ENCODE measurements at regions not wholly inside any gene's neighbourhood (a gene's known extent, or its start where the extent isn't known, plus 50 kb on each side); places are given as distances from the start of the nearest gene placed in this dataset.

DNA sequence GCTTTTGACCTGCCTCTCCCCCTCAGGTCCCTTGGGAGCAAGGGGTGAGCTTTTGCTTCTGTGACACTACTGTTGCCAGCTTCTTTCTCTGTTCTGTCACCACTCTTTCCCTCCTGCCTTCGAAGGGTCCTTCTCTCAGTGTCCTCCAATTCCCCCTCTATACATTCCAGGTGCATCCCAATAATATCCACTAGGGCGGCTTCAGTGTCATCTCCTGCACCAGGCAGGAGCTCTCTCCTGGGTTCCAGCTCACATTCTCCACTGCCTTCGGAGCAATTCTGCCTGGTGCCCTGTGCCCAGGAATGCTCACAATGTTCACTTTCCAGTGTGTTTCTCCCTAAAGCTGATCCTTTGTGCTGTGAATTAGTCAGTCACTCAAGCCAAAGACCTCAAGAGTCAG, 83.9 kb upstream of the CXCL14 start:
- TF ChIP-seq, protein P1, sequence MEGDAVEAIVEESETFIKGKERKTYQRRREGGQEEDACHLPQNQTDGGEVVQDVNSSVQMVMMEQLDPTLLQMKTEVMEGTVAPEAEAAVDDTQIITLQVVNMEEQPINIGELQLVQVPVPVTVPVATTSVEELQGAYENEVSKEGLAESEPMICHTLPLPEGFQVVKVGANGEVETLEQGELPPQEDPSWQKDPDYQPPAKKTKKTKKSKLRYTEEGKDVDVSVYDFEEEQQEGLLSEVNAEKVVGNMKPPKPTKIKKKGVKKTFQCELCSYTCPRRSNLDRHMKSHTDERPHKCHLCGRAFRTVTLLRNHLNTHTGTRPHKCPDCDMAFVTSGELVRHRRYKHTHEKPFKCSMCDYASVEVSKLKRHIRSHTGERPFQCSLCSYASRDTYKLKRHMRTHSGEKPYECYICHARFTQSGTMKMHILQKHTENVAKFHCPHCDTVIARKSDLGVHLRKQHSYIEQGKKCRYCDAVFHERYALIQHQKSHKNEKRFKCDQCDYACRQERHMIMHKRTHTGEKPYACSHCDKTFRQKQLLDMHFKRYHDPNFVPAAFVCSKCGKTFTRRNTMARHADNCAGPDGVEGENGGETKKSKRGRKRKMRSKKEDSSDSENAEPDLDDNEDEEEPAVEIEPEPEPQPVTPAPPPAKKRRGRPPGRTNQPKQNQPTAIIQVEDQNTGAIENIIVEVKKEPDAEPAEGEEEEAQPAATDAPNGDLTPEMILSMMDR (IDR thresholded peaks at IDR 0.05), result no peak
- no peak for TF ChIP-seq POLR2A (IDR thresholded peaks at IDR 0.05)
- TF ChIP-seq POLR2AphosphoS5 (IDR thresholded peaks at IDR 0.05), result no peak

Data from breast epithelium (tissue), 3 donors.